KMS-11 (cell line): ENCODE measurements at regions not wholly inside any gene's neighbourhood (a gene's known extent, or its start where the extent isn't known, plus 50 kb on each side); places are given as distances from the start of the nearest gene placed in this dataset.

Experiments used
- H2AFZ ChIP-seq: fragments of 200-600 bp; sonication (generic); 2 replicates; pipeline ENCODE4 v1.6.1; 2016; ENCODE audit warnings: antibody characterized with exemption, mixed run types, low read depth
- H3K27ac ChIP-seq: fragments of 200-600 bp; sonication (generic); 2 replicates; pipeline ENCODE4 v1.6.1; 2016; ENCODE audit warnings: mild to moderate bottlenecking, mixed run types
- H3K27me3 ChIP-seq: fragments of 200-600 bp; sonication (generic); 2 replicates; pipeline ENCODE4 v1.6.1; 2017; ENCODE audit warnings: mild to moderate bottlenecking, low read depth, mixed run types, moderate library complexity; ENCODE audit not compliant: insufficient read depth
- H3K36me3 ChIP-seq: fragments of 200-600 bp; sonication (generic); 2 replicates; pipeline ENCODE4 v1.6.1; 2017; ENCODE audit warnings: mild to moderate bottlenecking, mixed run types; ENCODE audit not compliant: insufficient read depth
- H3K4me1 ChIP-seq: fragments of 200-600 bp; sonication (generic); 2 replicates; pipeline ENCODE4 v1.6.1; 2016; ENCODE audit warnings: mild to moderate bottlenecking, low read depth, mixed run types; ENCODE audit not compliant: poor library complexity, severe bottlenecking
- H3K4me2 ChIP-seq: fragments of 200-600 bp; sonication (generic); 2 replicates; pipeline ENCODE4 v1.7.0; 2016; ENCODE audit warnings: mild to moderate bottlenecking, mixed run types
- H3K4me3 ChIP-seq: fragments of 200-600 bp; sonication (generic); IDR thresholded peaks from 2 replicates; pipeline ENCODE4 v1.6.1; 2017; ENCODE audit warnings: low read depth, low read length, mixed read lengths; ENCODE audit not compliant: insufficient read depth
- H3K79me2 ChIP-seq: fragments of 200-600 bp; sonication (generic); 2 replicates; pipeline ENCODE4 v1.6.1; 2016; ENCODE audit warnings: low read depth, mixed run types; ENCODE audit not compliant: insufficient read depth
- H3K9ac ChIP-seq: fragments of 200-600 bp; sonication (generic); 2 replicates; pipeline ENCODE4 v1.6.1; 2016; ENCODE audit warnings: mild to moderate bottlenecking, mixed run types
- H4K20me1 ChIP-seq: fragments of 200-600 bp; sonication (generic); 2 replicates; pipeline ENCODE4 v1.6.1; 2016; ENCODE audit warnings: mild to moderate bottlenecking, mixed run types; ENCODE audit not compliant: insufficient read depth
- CTCF ChIP-seq: fragments of 200-600 bp; sonication (generic); conservative IDR thresholded peaks from 2 replicates; pipeline ENCODE4 v1.6.1; 2017; ENCODE audit warnings: low read depth, mild to moderate bottlenecking, antibody characterized with exemption, low read length, moderate library complexity, mixed read lengths

- no peak for TF ChIP-seq CTCF
- no peak overlapping the region for H3K4me2 ChIP-seq
- H2AFZ ChIP-seq = no peak overlapping the region
- no peaks in the 10 kb centered on the region for H3K79me2 ChIP-seq
- H3K36me3 ChIP-seq = no peaks in the 10 kb centered on the region
- no peaks in the 10 kb centered on the region for H3K4me1 ChIP-seq
- no peak overlapping the region for H3K9ac ChIP-seq
- H3K27me3 ChIP-seq = no peaks in the 10 kb centered on the region
- no peaks in the 10 kb centered on the region for H4K20me1 ChIP-seq
- no peak overlapping the region for H3K27ac ChIP-seq
- H3K4me3 ChIP-seq = no peak overlapping the region
Observed at GRCh38 chr2:207251022-207251421, 85.3 kb upstream of the KLF7 start.

GRCh38 chr2:207251573-207252192 lies 85.9 kb upstream of the KLF7 start:
- no peak for TF ChIP-seq CTCF
- no peaks in the 10 kb centered on the region for H4K20me1 ChIP-seq
- no peaks in the 10 kb centered on the region for H3K4me1 ChIP-seq
- H3K9ac ChIP-seq = no peak overlapping the region
- H3K36me3 ChIP-seq = no peaks in the 10 kb centered on the region
- no peak overlapping the region for H3K4me3 ChIP-seq
- no peak overlapping the region for H3K4me2 ChIP-seq
- H3K27me3 ChIP-seq = no peaks in the 10 kb centered on the region
- H3K79me2 ChIP-seq = no peaks in the 10 kb centered on the region
- H2AFZ ChIP-seq = no peak overlapping the region
- H3K27ac ChIP-seq = no peak overlapping the region

- no peak for TF ChIP-seq CTCF
- Histone ChIP-seq H3K4me1 (no peaks in the 10 kb centered on the region), H3K27ac (no peak overlapping the region), H4K20me1 (no peaks in the 10 kb centered on the region), H3K4me3 (no peak overlapping the region), H3K27me3 (no peaks in the 10 kb centered on the region), H3K36me3 (no peaks in the 10 kb centered on the region), H3K4me2 (no peak overlapping the region), H2AFZ (no peak overlapping the region), H3K9ac (no peak overlapping the region), H3K79me2 (no peaks in the 10 kb centered on the region)
Observed at GRCh38 chr2:207252416-207252815, 86.7 kb upstream of the KLF7 start.

GRCh38 chr2:207252979-207253645 lies 87.4 kb upstream of the KLF7 start:
- H3K4me1 ChIP-seq = no peaks in the 10 kb centered on the region
- no peak overlapping the region for H3K27ac ChIP-seq
- H3K36me3 ChIP-seq = no peaks in the 10 kb centered on the region
- no peak for TF ChIP-seq CTCF
- H3K79me2 ChIP-seq = no peaks in the 10 kb centered on the region
- no peak overlapping the region for H3K4me3 ChIP-seq
- H3K27me3 ChIP-seq = no peaks in the 10 kb centered on the region
- H4K20me1 ChIP-seq = no peaks in the 10 kb centered on the region
- no peak overlapping the region for H2AFZ ChIP-seq
- H3K4me2 ChIP-seq = no peak overlapping the region
- no peak overlapping the region for H3K9ac ChIP-seq
